ENCODE measurements at regions not wholly inside any gene's neighbourhood (a gene's known extent, or its start where the extent isn't known, plus 50 kb on each side); places are given as distances from the start of the nearest gene placed in this dataset.

DNA sequence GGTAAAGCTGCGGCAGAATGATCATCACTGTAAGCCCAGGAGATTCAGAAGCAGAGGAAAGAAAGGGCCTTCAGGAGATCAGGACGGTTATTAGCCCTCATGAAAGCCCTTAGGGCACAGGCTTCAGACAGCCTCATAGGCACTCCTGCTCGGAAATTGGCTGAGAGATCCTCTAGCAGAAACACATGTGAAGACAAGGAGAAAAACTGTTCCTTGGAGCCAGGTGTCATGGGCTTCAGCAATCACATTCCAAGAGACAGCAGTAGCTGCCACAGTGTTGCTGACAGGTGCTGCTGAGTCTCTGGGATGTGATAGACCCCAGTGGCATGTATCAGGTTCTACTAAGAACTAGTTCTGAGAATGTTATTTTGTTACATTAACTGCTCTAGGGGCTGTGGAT is 88.8 kb upstream of the DYRK2 start:
- no peak for TF ChIP-seq YY1 (IDR thresholded peaks at IDR 0.05; ENCODE audit: insufficient read depth, insufficient read length)
- TF ChIP-seq SUZ12 (IDR thresholded peaks at IDR 0.05; ENCODE audit: extremely low read depth, insufficient read depth, insufficient read length) = no peak
